ENCODE measurements at regions not wholly inside any gene's neighbourhood (a gene's known extent, or its start where the extent isn't known, plus 50 kb on each side); places are given as distances from the start of the nearest gene placed in this dataset.

DNA sequence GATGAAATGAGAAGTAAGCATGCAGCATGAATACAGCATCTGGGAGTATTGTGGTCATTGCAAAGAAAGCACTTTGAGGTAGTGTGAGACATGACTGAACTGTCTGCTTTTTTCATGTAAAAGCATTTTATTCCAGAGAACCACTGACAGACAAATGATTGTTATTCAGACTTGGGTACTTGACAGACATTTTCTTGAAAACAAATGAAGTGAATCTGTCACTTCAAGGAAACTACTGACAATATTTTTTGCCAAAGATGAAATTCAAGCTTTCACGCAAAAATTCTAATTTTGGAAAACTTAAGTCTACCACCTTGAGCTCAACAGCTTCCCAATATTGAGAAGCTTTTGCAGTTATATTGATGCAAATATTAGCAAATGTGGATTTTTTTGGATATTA lies 255.7 kb downstream of the ARL6IP6 start:
- Histone ChIP-seq H3K27me3 (no peaks in the 10 kb centered on the region), H3K9me3 (replicated peaks in 1 of 11) (peaks cover 28 to 34% (median 29%) of the 10 kb centered on the region in 11 experiments), H4K20me1 (no peaks in the 10 kb centered on the region), H3K4me3 (no peak overlapping the region), H3K27ac (no peak overlapping the region), H3K4me2 (no peak overlapping the region), H3K4me1 (no peaks in the 10 kb centered on the region), H3K9ac (no peak overlapping the region), H3K36me3 (no peaks in the 10 kb centered on the region; a peak in 1 of 22 replicates)
- no peak for TF ChIP-seq Cebpa-rat (IDR thresholded peaks at IDR 0.05)

DNA sequence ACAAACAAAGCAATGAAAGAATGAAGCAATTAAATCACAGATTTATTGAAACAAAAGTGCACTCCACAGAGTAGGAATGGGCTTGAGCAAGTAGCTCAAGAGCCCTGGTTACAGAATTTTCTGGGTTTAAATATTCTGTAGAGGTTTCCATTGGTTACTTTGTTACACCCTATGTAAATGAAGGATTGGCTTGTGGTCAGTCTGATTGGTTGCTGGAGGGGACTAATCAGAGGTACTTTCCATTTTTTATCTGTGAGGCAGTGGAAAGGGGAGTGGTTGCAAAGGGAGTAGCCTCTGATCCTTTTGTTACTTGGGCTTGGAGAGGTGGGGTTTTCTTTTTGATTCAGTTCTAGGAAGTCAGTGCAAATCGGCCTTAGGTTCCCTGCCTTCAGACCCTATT lies 253.3 kb downstream of the ARL6IP6 start:
- TF ChIP-seq Cebpa-rat (IDR thresholded peaks at IDR 0.05) = no peak
- no peaks in the 10 kb centered on the region for H4K20me1 ChIP-seq
- no peaks in the 10 kb centered on the region; a peak in 1 of 22 replicates for H3K36me3 ChIP-seq
- no peak overlapping the region for H3K4me3 ChIP-seq
- no peaks in the 10 kb centered on the region for H3K4me1 ChIP-seq
- peaks cover 35 to 50% (median 43%) of the 10 kb centered on the region in 11 experiments for H3K9me3 ChIP-seq (replicated peaks in 1 of 11)
- H3K4me2 ChIP-seq = no peak overlapping the region
- no peaks in the 10 kb centered on the region for H3K27me3 ChIP-seq
- H3K9ac ChIP-seq = no peak overlapping the region
- no peak overlapping the region for H3K27ac ChIP-seq

DNA sequence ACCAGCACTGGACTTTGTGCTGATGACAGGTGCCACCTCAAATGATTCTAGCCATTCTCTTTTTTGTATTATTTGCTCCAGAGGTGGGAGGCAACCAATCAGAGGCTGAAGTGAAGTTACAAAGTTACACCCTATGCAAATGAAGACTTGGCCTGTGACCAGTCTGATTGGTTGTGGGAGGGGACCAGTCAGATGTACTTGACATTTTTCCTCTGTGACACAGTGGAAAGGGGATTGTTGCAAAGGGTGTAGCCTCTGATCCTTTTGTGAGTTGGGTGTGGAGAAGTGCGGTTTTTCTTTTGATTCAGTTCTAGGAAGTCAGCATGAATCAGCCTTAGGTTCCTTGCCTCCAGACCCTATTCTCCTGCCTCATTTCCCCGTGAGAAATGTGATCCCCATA lies 244.0 kb downstream of the ARL6IP6 start:
- Histone ChIP-seq H4K20me1 (no peaks in the 10 kb centered on the region), H3K4me3 (no peak overlapping the region), H3K36me3 (no peaks in the 10 kb centered on the region), H3K27me3 (no peaks in the 10 kb centered on the region), H3K4me1 (no peaks in the 10 kb centered on the region), H3K9ac (no peak overlapping the region), H3K4me2 (no peak overlapping the region), H3K27ac (no peak overlapping the region), H3K9me3 (replicated peaks in 1 of 11) (peaks cover 0 to 2% (median 0%) of the 10 kb centered on the region in 11 experiments; a peak in 1 of 22 replicates)
- no peak for TF ChIP-seq Cebpa-rat (IDR thresholded peaks at IDR 0.05)

GRCh38 chr2:152961351-152961750 lies 242.9 kb downstream of the ARL6IP6 start:
- no peak for TF ChIP-seq Cebpa-rat (IDR thresholded peaks at IDR 0.05)
- H3K9me3 ChIP-seq (replicated peaks in 1 of 11) = no peaks in the 10 kb centered on the region
- no peak overlapping the region for H3K4me3 ChIP-seq
- H3K4me2 ChIP-seq = no peak overlapping the region
- no peaks in the 10 kb centered on the region for H3K4me1 ChIP-seq
- no peaks in the 10 kb centered on the region for H3K36me3 ChIP-seq
- H3K27ac ChIP-seq = no peak overlapping the region
- no peak overlapping the region for H3K9ac ChIP-seq
- no peaks in the 10 kb centered on the region for H4K20me1 ChIP-seq
- H3K27me3 ChIP-seq = no peaks in the 10 kb centered on the region

GRCh38 chr2:152950126-152950525 lies 231.7 kb downstream of the ARL6IP6 start:
- no peak overlapping the region for H3K27ac ChIP-seq
- TF ChIP-seq Cebpa-rat (IDR thresholded peaks at IDR 0.05) = no peak
- no peak overlapping the region for H3K9ac ChIP-seq
- peaks cover 0 to 9% (median 2%) of the 10 kb centered on the region in 10 experiments; a peak in 7 of 20 replicates for H3K4me1 ChIP-seq
- no peaks in the 10 kb centered on the region for H3K36me3 ChIP-seq
- H3K4me2 ChIP-seq = no peak overlapping the region
- no peaks in the 10 kb centered on the region for H3K27me3 ChIP-seq
- H3K9me3 ChIP-seq (replicated peaks in 1 of 11) = no peaks in the 10 kb centered on the region
- no peak overlapping the region for H3K4me3 ChIP-seq
- H4K20me1 ChIP-seq = no peaks in the 10 kb centered on the region

- Histone ChIP-seq H3K4me2 (no peak overlapping the region), H3K9me3 (replicated peaks in 1 of 11) (no peaks in the 10 kb centered on the region), H4K20me1 (no peaks in the 10 kb centered on the region)
Measured at GRCh38 chr2:152944099-152944498, 225.7 kb downstream of the ARL6IP6 start.

DNA sequence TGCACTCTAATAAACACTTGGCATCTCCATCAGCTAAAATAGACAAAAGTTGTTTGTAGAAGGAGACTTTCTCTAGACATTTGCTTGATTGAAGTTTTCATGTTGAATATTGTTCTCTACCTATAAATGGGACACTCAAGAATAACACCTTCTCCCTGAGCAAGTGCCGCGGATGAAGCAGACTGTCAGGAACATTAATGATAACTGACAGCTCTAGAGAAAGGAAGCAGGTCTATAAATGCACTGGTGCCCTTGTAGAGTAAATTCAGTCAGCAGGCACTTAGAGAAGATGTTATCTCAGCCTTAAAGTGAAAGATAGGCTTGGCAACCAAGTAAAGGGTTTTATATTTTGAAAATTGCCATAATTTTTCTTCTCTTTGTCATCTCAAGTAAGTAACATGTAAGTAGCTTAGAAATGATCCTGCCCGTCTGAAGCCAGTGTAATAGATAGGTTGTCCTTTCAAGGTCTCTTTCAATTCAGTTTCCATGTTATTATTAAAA lies 224.6 kb downstream of the ARL6IP6 start:
- no peak overlapping the region for H3K27ac ChIP-seq
- peaks cover 0 to 9% (median 2%) of the 10 kb centered on the region in 10 experiments; a peak in 7 of 20 replicates for H3K4me1 ChIP-seq
- TF ChIP-seq Cebpa-rat (IDR thresholded peaks at IDR 0.05) = no peak
- no peaks in the 10 kb centered on the region for H3K27me3 ChIP-seq
- no peaks in the 10 kb centered on the region for H4K20me1 ChIP-seq
- H3K4me3 ChIP-seq = no peak overlapping the region
- H3K4me2 ChIP-seq = no peak overlapping the region
- H3K36me3 ChIP-seq = no peaks in the 10 kb centered on the region
- H3K9ac ChIP-seq = no peak overlapping the region
- peaks cover 0 to 4% (median 0%) of the 10 kb centered on the region in 11 experiments; a peak in 2 of 22 replicates for H3K9me3 ChIP-seq (replicated peaks in 1 of 11)

More at GRCh38 chr2:152944099-152944498, 225.7 kb downstream of the ARL6IP6 start:
- Histone ChIP-seq H3K36me3 (no peaks in the 10 kb centered on the region), H3K4me3 (no peak overlapping the region), H3K9ac (no peak overlapping the region), H3K27ac (no peak overlapping the region), H3K27me3 (no peaks in the 10 kb centered on the region), H3K4me1 (peaks cover 0 to 9% (median 2%) of the 10 kb centered on the region in 10 experiments; a peak in 7 of 20 replicates)
- TF ChIP-seq Cebpa-rat (IDR thresholded peaks at IDR 0.05) = no peak

GRCh38 chr2:152930501-152930900 lies 212.1 kb downstream of the ARL6IP6 start:
- no peaks in the 10 kb centered on the region for H4K20me1 ChIP-seq
- no peaks in the 10 kb centered on the region for H3K9me3 ChIP-seq (replicated peaks in 1 of 11)
- H3K36me3 ChIP-seq = no peaks in the 10 kb centered on the region
- H3K27ac ChIP-seq = no peak overlapping the region
- no peak for TF ChIP-seq Cebpa-rat (IDR thresholded peaks at IDR 0.05)
- no peak overlapping the region for H3K4me2 ChIP-seq
- H3K9ac ChIP-seq = no peak overlapping the region
- H3K4me1 ChIP-seq = peaks cover 0 to 7% (median 0%) of the 10 kb centered on the region in 10 experiments; a peak in 1 of 20 replicates
- no peak overlapping the region for H3K4me3 ChIP-seq
- no peaks in the 10 kb centered on the region for H3K27me3 ChIP-seq

DNA sequence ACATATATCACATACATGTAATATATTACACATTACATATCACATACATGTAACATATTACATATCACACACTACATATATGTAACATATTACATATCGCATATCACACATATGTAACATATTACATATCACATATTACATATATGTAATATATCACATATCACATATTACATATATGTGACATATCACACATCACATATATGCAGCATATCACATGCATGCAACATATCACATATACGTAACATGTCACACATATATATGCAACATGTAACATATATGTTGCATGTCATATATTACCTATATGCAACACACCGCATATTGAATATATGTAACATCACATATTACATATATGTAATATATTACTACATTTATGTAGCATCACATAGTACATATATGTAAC lies 211.2 kb downstream of the ARL6IP6 start:
- no peak overlapping the region for H3K9ac ChIP-seq
- no peak overlapping the region for H3K27ac ChIP-seq
- no peak overlapping the region for H3K4me2 ChIP-seq
- H4K20me1 ChIP-seq = no peaks in the 10 kb centered on the region
- no peaks in the 10 kb centered on the region for H3K9me3 ChIP-seq (replicated peaks in 1 of 11)
- H3K27me3 ChIP-seq = no peaks in the 10 kb centered on the region
- TF ChIP-seq Cebpa-rat (IDR thresholded peaks at IDR 0.05) = no peak
- H3K36me3 ChIP-seq = no peaks in the 10 kb centered on the region
- H3K4me3 ChIP-seq = no peak overlapping the region
- H3K4me1 ChIP-seq = peaks cover 0 to 8% (median 0%) of the 10 kb centered on the region in 10 experiments; a peak in 1 of 20 replicates

Measured in BLaER1 treated with 17β-estradiol and CSF1 and Interleukin-3, amounts not matched to agents 10 nM and 100 nM (cell line).